ENCODE measurements at regions not wholly inside any gene's neighbourhood (a gene's known extent, or its start where the extent isn't known, plus 50 kb on each side); places are given as distances from the start of the nearest gene placed in this dataset.

GRCh38 chr13:75135325-75135825 is 346.6 kb downstream of the TBC1D4 start:
- no peak for DNase-seq (ENCODE audit: low read depth)
- no peak overlapping the region for H3K4me3 ChIP-seq (ENCODE audit: low read depth, low read length)
- TF ChIP-seq MYC (IDR thresholded peaks at IDR 0.05; ENCODE audit: low read depth, low read length) (no peak), CTCF (IDR thresholded peaks at IDR 0.05; ENCODE audit: low read depth, low read length) (no peak), MAX (IDR thresholded peaks at IDR 0.05; ENCODE audit: low read depth, low read length) (no peak), POLR2A (IDR thresholded peaks at IDR 0.05; ENCODE audit: extremely low read depth, insufficient read length) (no peak)

- no peak overlapping the region for H3K4me3 ChIP-seq (ENCODE audit: low read depth, low read length)
- TF ChIP-seq POLR2A (IDR thresholded peaks at IDR 0.05; ENCODE audit: extremely low read depth, insufficient read length): no peak
- TF ChIP-seq CTCF (IDR thresholded peaks at IDR 0.05; ENCODE audit: low read depth, low read length): no peak
- TF ChIP-seq MAX (IDR thresholded peaks at IDR 0.05; ENCODE audit: low read depth, low read length): no peak
- TF ChIP-seq MYC (IDR thresholded peaks at IDR 0.05; ENCODE audit: low read depth, low read length): no peak
- no peak for DNase-seq (ENCODE audit: low read depth)
Measured at GRCh38 chr13:75132701-75133695, 349.0 kb downstream of the TBC1D4 start.

GRCh38 chr13:75129331-75129730 is 352.6 kb downstream of the TBC1D4 start:
- no peak for DNase-seq (ENCODE audit: low read depth)

GRCh38 chr13:75124415-75124814 is 357.6 kb downstream of the TBC1D4 start:
- TF ChIP-seq CTCF (IDR thresholded peaks at IDR 0.05; ENCODE audit: low read depth, low read length) (no peak), POLR2A (IDR thresholded peaks at IDR 0.05; ENCODE audit: extremely low read depth, insufficient read length) (no peak), MYC (IDR thresholded peaks at IDR 0.05; ENCODE audit: low read depth, low read length) (no peak), MAX (IDR thresholded peaks at IDR 0.05; ENCODE audit: low read depth, low read length) (no peak)
- DNase-seq (ENCODE audit: low read depth): no peak
- no peak overlapping the region for H3K4me3 ChIP-seq (ENCODE audit: low read depth, low read length)

More at GRCh38 chr13:75129331-75129730, 352.6 kb downstream of the TBC1D4 start:
- no peak for TF ChIP-seq MAX (IDR thresholded peaks at IDR 0.05; ENCODE audit: low read depth, low read length)
- no peak for TF ChIP-seq CTCF (IDR thresholded peaks at IDR 0.05; ENCODE audit: low read depth, low read length)
- no peak for TF ChIP-seq POLR2A (IDR thresholded peaks at IDR 0.05; ENCODE audit: extremely low read depth, insufficient read length)
- no peak for TF ChIP-seq MYC (IDR thresholded peaks at IDR 0.05; ENCODE audit: low read depth, low read length)
- no peak overlapping the region for H3K4me3 ChIP-seq (ENCODE audit: low read depth, low read length)

- TF ChIP-seq MYC (IDR thresholded peaks at IDR 0.05; ENCODE audit: low read depth, low read length): no peak
- TF ChIP-seq CTCF (IDR thresholded peaks at IDR 0.05; ENCODE audit: low read depth, low read length): no peak
- TF ChIP-seq POLR2A (IDR thresholded peaks at IDR 0.05; ENCODE audit: extremely low read depth, insufficient read length): no peak
Measured at GRCh38 chr13:75123428-75123827, 358.5 kb downstream of the TBC1D4 start.

More at GRCh38 chr13:75123428-75123827, 358.5 kb downstream of the TBC1D4 start:
- no peak for DNase-seq (ENCODE audit: low read depth)
- H3K4me3 ChIP-seq (ENCODE audit: low read depth, low read length): no peak overlapping the region

Data from NB4 (cell line).